GM23338 (cell line): ENCODE measurements at regions not wholly inside any gene's neighbourhood (a gene's known extent, or its start where the extent isn't known, plus 50 kb on each side); places are given as distances from the start of the nearest gene placed in this dataset.
A peak's percentile ranks its signal among the peaks of the same experiment; 100 is the strongest.

Source experiments
- ATAC-seq: fragments of 200-7000 bp; cut with Tn5 transposase; 3 replicates; pipeline ENCODE4 v1.9.1; 2020
- DNase-seq: peaks from one replicate; pipeline ENCODE4 v3.0.0-alpha.2; 2015; ENCODE audit warnings: low spot score
- H2AFZ ChIP-seq: fragments of 200-600 bp; sonication (generic); 2 replicates; pipeline ENCODE4 v1.8.0; 2016; ENCODE audit warnings: antibody characterized with exemption, mild to moderate bottlenecking, moderate library complexity
- H3F3A ChIP-seq: fragments of 200-600 bp; sonication (generic); replicated peaks from 2 replicates; pipeline ENCODE4 v1.8.0; 2017; ENCODE audit warnings: antibody characterized with exemption, mixed run types, low read depth
- H3K27ac ChIP-seq: fragments of 200-600 bp; sonication (generic); 2 replicates; pipeline ENCODE4 v1.6.1; 2016; ENCODE audit warnings: low read depth
- H3K27me3 ChIP-seq: fragments of 200-600 bp; sonication (generic); 2 replicates; pipeline ENCODE4 v1.8.0; 2016; ENCODE audit warnings: mild to moderate bottlenecking, mixed run types, moderate library complexity; ENCODE audit not compliant: insufficient read depth
- H3K36me3 ChIP-seq: fragments of 200-600 bp; sonication (generic); 2 replicates; pipeline ENCODE4 v1.8.0; 2016; ENCODE audit warnings: mild to moderate bottlenecking; ENCODE audit not compliant: insufficient read depth
- H3K4me1 ChIP-seq: fragments of 200-600 bp; sonication (generic); 2 replicates; pipeline ENCODE4 v1.8.0; 2016; ENCODE audit warnings: mild to moderate bottlenecking, moderate library complexity; ENCODE audit not compliant: insufficient read depth
- H3K4me2 ChIP-seq: fragments of 200-600 bp; sonication (generic); 2 replicates; pipeline ENCODE4 v1.7.1; 2017; ENCODE audit warnings: mixed run types
- H3K4me3 ChIP-seq: fragments of 200-600 bp; sonication (generic); 2 replicates; pipeline ENCODE4 v1.6.1; 2016; ENCODE audit warnings: mixed run types
- H3K79me2 ChIP-seq: fragments of 200-600 bp; sonication (generic); replicated peaks from 2 replicates; pipeline ENCODE4 v1.8.0; 2017; ENCODE audit warnings: mild to moderate bottlenecking; ENCODE audit not compliant: insufficient read depth
- H3K9me2 ChIP-seq: fragments of 200-600 bp; sonication (generic); 2 replicates; pipeline ENCODE4 v1.8.0; 2017; ENCODE audit not compliant: insufficient read depth
- H4K20me1 ChIP-seq: fragments of 200-600 bp; sonication (generic); replicated peaks from 2 replicates; pipeline ENCODE4 v1.8.0; 2017; ENCODE audit warnings: mild to moderate bottlenecking; ENCODE audit not compliant: insufficient read depth
- H3K27ac Mint-ChIP-seq: 2 replicates; pipeline ENCODE4 v1.8.0; 2020; ENCODE audit warnings: inconsistent platforms, mild to moderate bottlenecking, moderate library complexity, mixed read lengths
- H3K27me3 Mint-ChIP-seq: 3 replicates; pipeline ENCODE4 v1.8.0; 2022; ENCODE audit warnings: low read depth, mild to moderate bottlenecking, moderate library complexity, mixed read lengths, inconsistent platforms; ENCODE audit not compliant: insufficient read depth, poor library complexity
- H3K36me3 Mint-ChIP-seq: 3 replicates; pipeline ENCODE4 v1.8.0; 2021; ENCODE audit warnings: low read depth, mild to moderate bottlenecking, inconsistent platforms, moderate library complexity, mixed read lengths
- H3K4me1 Mint-ChIP-seq: 3 replicates; pipeline ENCODE4 v1.8.0; 2020; ENCODE audit warnings: mild to moderate bottlenecking, inconsistent platforms, mixed read lengths
- H3K4me3 Mint-ChIP-seq: 3 replicates; pipeline ENCODE4 v1.8.0; 2021; ENCODE audit warnings: moderate library complexity, mild to moderate bottlenecking, inconsistent platforms, mixed read lengths
- H3K9me3 Mint-ChIP-seq: 3 replicates; pipeline ENCODE4 v1.8.0; 2020; ENCODE audit warnings: moderate library complexity, mild to moderate bottlenecking, inconsistent platforms, mixed read lengths
- ETS1 ChIP-seq: IDR thresholded peaks from 2 replicates; pipeline ENCODE4 v1.6.1; 2016; ENCODE audit warnings: antibody characterized with exemption
- EZH2 ChIP-seq: fragments of 200-600 bp; sonication (generic); IDR thresholded peaks from one replicate; pipeline ENCODE4 v1.8.0; 2017; ENCODE audit warnings: antibody characterized with exemption, mild to moderate bottlenecking, low read depth; ENCODE audit not compliant: unreplicated experiment
- POLR2AphosphoS5 ChIP-seq: IDR thresholded peaks from 2 replicates; pipeline ENCODE4 v1.6.1; 2016; ENCODE audit warnings: antibody characterized with exemption, low read depth
- REST ChIP-seq: IDR thresholded peaks from one replicate; pipeline ENCODE4 v1.6.1; 2018; ENCODE audit warnings: antibody characterized with exemption; ENCODE audit not compliant: unreplicated experiment
- STAT1 ChIP-seq: IDR thresholded peaks from one replicate; pipeline ENCODE4 v1.6.1; 2016; ENCODE audit warnings: antibody characterized with exemption; ENCODE audit not compliant: unreplicated experiment
- ZNF114 ChIP-seq: fragments of 250-450 bp; sonication (Bioruptor Pico); IDR thresholded peaks from 2 replicates; pipeline ENCODE4 v1.5.0; 2020; ENCODE audit warnings: mild to moderate bottlenecking, moderate library complexity
- ZNF331 ChIP-seq: fragments of 250-450 bp; sonication (Bioruptor Pico); IDR thresholded peaks from 2 replicates; pipeline ENCODE4 v1.5.0; 2020; ENCODE audit warnings: low read depth, mild to moderate bottlenecking, moderate library complexity
- TF ChIP-seq, protein P1 (sequence below), 2 experiments: fragments of 200-600 bp in 1 of 2; sonication (generic) in 1 of 2; conservative IDR thresholded peaks; 2 replicates each; pipeline versions ENCODE4 v1.5.1 to v1.6.1; 2016 to 2017; ENCODE audit warnings: antibody characterized with exemption in 2 of 2, low read depth in 2 of 2, mild to moderate bottlenecking in 2 of 2, moderate library complexity in 1 of 2

- Mint-ChIP-seq H3K4me3 (no peak overlapping the region), H3K9me3 (no peaks in the 10 kb centered on the region), H3K4me1 (no peaks in the 10 kb centered on the region; the same call in 2 of the 3 replicates), H3K27ac (no peak overlapping the region), H3K36me3 (no peaks in the 10 kb centered on the region), H3K27me3 (peaks cover 6% of the 10 kb centered on the region)
- Histone ChIP-seq H3K36me3 (no peaks in the 10 kb centered on the region), H2AFZ (0 out of 2 replicates have a peak overlapping the region, but pooled peaks have one; percentile 23), H3K4me3 (no peak overlapping the region), H3K79me2 (no peaks in the 10 kb centered on the region), H3K27ac (no peak overlapping the region), H3F3A (no peaks in the 10 kb centered on the region), H3K4me2 (no peak overlapping the region), H4K20me1 (no peaks in the 10 kb centered on the region), H3K4me1 (no peaks in the 10 kb centered on the region), H3K9me2 (0 out of 2 replicates have a peak, but pooled peaks cover 7% of the 10 kb centered on the region), H3K27me3 (no peaks in the 10 kb centered on the region)
- no peak for TF ChIP-seq ZNF114 (CRISPR knock-in tag)
- TF ChIP-seq, protein P1, sequence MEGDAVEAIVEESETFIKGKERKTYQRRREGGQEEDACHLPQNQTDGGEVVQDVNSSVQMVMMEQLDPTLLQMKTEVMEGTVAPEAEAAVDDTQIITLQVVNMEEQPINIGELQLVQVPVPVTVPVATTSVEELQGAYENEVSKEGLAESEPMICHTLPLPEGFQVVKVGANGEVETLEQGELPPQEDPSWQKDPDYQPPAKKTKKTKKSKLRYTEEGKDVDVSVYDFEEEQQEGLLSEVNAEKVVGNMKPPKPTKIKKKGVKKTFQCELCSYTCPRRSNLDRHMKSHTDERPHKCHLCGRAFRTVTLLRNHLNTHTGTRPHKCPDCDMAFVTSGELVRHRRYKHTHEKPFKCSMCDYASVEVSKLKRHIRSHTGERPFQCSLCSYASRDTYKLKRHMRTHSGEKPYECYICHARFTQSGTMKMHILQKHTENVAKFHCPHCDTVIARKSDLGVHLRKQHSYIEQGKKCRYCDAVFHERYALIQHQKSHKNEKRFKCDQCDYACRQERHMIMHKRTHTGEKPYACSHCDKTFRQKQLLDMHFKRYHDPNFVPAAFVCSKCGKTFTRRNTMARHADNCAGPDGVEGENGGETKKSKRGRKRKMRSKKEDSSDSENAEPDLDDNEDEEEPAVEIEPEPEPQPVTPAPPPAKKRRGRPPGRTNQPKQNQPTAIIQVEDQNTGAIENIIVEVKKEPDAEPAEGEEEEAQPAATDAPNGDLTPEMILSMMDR (conservative IDR thresholded peaks at IDR 0.05; ENCODE audit: low read depth in 2 of 2) = no peak
- DNase-seq (no peak), ATAC-seq (no peak)
Observed at GRCh38 chr1:94646786-94647555, 105.4 kb upstream of the F3 start.

GRCh38 chr1:94646141-94646643, 104.6 kb upstream of the F3 start:
- TF ChIP-seq ZNF331 (no peak), EZH2 (no peak), STAT1 (no peak), REST (no peak), POLR2AphosphoS5 (no peak), ETS1 (no peak), ZNF114 (CRISPR knock-in tag) (no peak)
- Mint-ChIP-seq H3K9me3 (no peaks in the 10 kb centered on the region), H3K36me3 (no peaks in the 10 kb centered on the region), H3K4me3 (no peak overlapping the region), H3K27me3 (peaks cover 6% of the 10 kb centered on the region), H3K4me1 (no peaks in the 10 kb centered on the region; the same call in 2 of the 3 replicates), H3K27ac (no peak overlapping the region)
- Histone ChIP-seq H3K9me2 (0 out of 2 replicates have a peak, but pooled peaks cover 7% of the 10 kb centered on the region), H2AFZ (0 out of 2 replicates have a peak overlapping the region, but pooled peaks have one; percentile 23), H3K4me2 (no peak overlapping the region), H3K36me3 (no peaks in the 10 kb centered on the region), H3F3A (no peaks in the 10 kb centered on the region), H3K79me2 (no peaks in the 10 kb centered on the region), H3K4me3 (no peak overlapping the region), H4K20me1 (no peaks in the 10 kb centered on the region), H3K27me3 (no peaks in the 10 kb centered on the region), H3K27ac (no peak overlapping the region), H3K4me1 (no peaks in the 10 kb centered on the region)
- DNase-seq (no peak), ATAC-seq (no peak)
